Panc1 (cell line): ENCODE measurements at regions not wholly inside any gene's neighbourhood (a gene's known extent, or its start where the extent isn't known, plus 50 kb on each side); places are given as distances from the start of the nearest gene placed in this dataset.

Experiments used
- ATAC-seq: fragments of 200-7000 bp; cut with Tn5 transposase; 2 replicates; pipeline ENCODE4 v1.9.1; 2020; ENCODE audit warnings: mild to moderate bottlenecking, moderate library complexity
- BruUV-seq: library from RNA; stranded (reverse); fragments of 400-500 nt; replicated peaks from 2 replicates; lab custom pipeline; 2021; lab: Mats Ljungman, UMichigan
- CTCF ChIA-PET: fragments of 300-600 bp; sonication (Branson Sonifier 250); formaldehyde crosslinking; loops from one replicate; lab custom pipeline; 2022; ENCODE audit warnings: antibody characterized with exemption; lab: Charles Lee
- POLR2A ChIA-PET: fragments of 300-600 bp; sonication (Branson Sonifier 250); formaldehyde crosslinking; loops from one replicate; lab custom pipeline; 2022; ENCODE audit warnings: antibody characterized with exemption; lab: Charles Lee
- DNase-seq: peaks from one replicate; pipeline ENCODE4 v3.0.0-alpha.2; 2010; ENCODE audit warnings: low read depth, low spot score
- H3K27ac ChIP-seq: 2 replicates; pipeline ENCODE4 v1.5.1; 2011; ENCODE audit warnings: mild to moderate bottlenecking, low read length, inconsistent platforms
- H3K27me3 ChIP-seq: fragments of 200-500 bp; sonication (Bioruptor generic); 2 replicates; pipeline ENCODE4 v1.6.0; 2014; ENCODE audit warnings: low read length, inconsistent platforms; ENCODE audit not compliant: control insufficient read depth, insufficient read depth
- H3K36me3 ChIP-seq: fragments of 200-500 bp; sonication (Bioruptor generic); 2 replicates; pipeline ENCODE4 v1.5.1; 2014; ENCODE audit warnings: inconsistent platforms, mild to moderate bottlenecking, low read length, moderate library complexity; ENCODE audit not compliant: control insufficient read depth, insufficient read depth
- H3K4me1 ChIP-seq: 2 replicates; pipeline ENCODE4 v1.5.1; 2011; ENCODE audit warnings: inconsistent platforms, mild to moderate bottlenecking, low read length, moderate library complexity; ENCODE audit not compliant: control insufficient read depth, insufficient read depth
- H3K4me3 ChIP-seq, 2 experiments: 2 replicates each; pipeline ENCODE4 v1.5.1; 2011 to 2012; ENCODE audit warnings: low read depth in 2 of 2, low read length in 2 of 2, mild to moderate bottlenecking in 2 of 2, inconsistent platforms in 1 of 2, moderate library complexity in 1 of 2
- H3K9me3 ChIP-seq: fragments of 200-500 bp; sonication (Bioruptor generic); 2 replicates; pipeline ENCODE4 v1.5.1; 2014; ENCODE audit warnings: low read depth, mild to moderate bottlenecking, inconsistent platforms, low read length, moderate library complexity; ENCODE audit not compliant: control insufficient read depth, insufficient read depth
- CTCF ChIP-seq: fragments of 450-650 bp; IDR thresholded peaks from 2 replicates; pipeline ENCODE4 v1.5.1; 2017; ENCODE audit warnings: mild to moderate bottlenecking
- POLR2AphosphoS5 ChIP-seq: IDR thresholded peaks from 2 replicates; pipeline ENCODE4 v1.6.1; 2012; ENCODE audit warnings: mild to moderate bottlenecking, low read depth, low read length, moderate library complexity
- SIN3A ChIP-seq: IDR thresholded peaks from 2 replicates; pipeline ENCODE4 v1.6.1; 2012; ENCODE audit warnings: low read depth, mild to moderate bottlenecking, low read length, moderate library complexity, borderline replicate concordance; ENCODE audit not compliant: insufficient read depth
- TCF7L2 ChIP-seq: IDR thresholded peaks from 2 replicates; pipeline ENCODE4 v1.6.1; 2011; ENCODE audit warnings: mild to moderate bottlenecking, low read depth, low read length, inconsistent platforms
- in situ Hi-C: cut with HindIII; loops from 2 replicates; pipeline ENCODE4 v1.10.0; 2016; ENCODE audit warnings: low sequenced_read_pairs, low pct_unique_long_range_greater_than_20kb
- intact Hi-C: fragments of 100-400 bp; cut with micrococcal nuclease; formaldehyde crosslinking; loops from one replicate; pipeline ENCODE4 v1.10.0; 2022; ENCODE audit not compliant: unreplicated experiment
- TF ChIP-seq, protein P1 (sequence below), 2 experiments: IDR thresholded peaks; 2 replicates each; pipeline ENCODE4 v1.6.1; 2011 to 2012; ENCODE audit warnings: low read depth in 2 of 2, control low read depth in 1 of 2, low read length in 1 of 2, mild to moderate bottlenecking in 1 of 2, moderate library complexity in 1 of 2; ENCODE audit not compliant: insufficient read depth in 1 of 2

- intact Hi-C loops (loop anchor here (10.0 kb wide), 1 partner anchor 53 kb away; no protein-coding TSS in a partner anchor), in situ Hi-C loops (no loop called here)
- no TSS peak for BruUV-seq
- DNase-seq = no peak
- no peaks in the 10 kb centered on the region for H3K27me3 ChIP-seq
- ChIA-PET POLR2A (no interaction called here), CTCF (no interaction called here)
- TF ChIP-seq POLR2AphosphoS5 (no peak), TCF7L2 (no peak), SIN3A (no peak), CTCF (no peak)
- TF ChIP-seq, protein P1, sequence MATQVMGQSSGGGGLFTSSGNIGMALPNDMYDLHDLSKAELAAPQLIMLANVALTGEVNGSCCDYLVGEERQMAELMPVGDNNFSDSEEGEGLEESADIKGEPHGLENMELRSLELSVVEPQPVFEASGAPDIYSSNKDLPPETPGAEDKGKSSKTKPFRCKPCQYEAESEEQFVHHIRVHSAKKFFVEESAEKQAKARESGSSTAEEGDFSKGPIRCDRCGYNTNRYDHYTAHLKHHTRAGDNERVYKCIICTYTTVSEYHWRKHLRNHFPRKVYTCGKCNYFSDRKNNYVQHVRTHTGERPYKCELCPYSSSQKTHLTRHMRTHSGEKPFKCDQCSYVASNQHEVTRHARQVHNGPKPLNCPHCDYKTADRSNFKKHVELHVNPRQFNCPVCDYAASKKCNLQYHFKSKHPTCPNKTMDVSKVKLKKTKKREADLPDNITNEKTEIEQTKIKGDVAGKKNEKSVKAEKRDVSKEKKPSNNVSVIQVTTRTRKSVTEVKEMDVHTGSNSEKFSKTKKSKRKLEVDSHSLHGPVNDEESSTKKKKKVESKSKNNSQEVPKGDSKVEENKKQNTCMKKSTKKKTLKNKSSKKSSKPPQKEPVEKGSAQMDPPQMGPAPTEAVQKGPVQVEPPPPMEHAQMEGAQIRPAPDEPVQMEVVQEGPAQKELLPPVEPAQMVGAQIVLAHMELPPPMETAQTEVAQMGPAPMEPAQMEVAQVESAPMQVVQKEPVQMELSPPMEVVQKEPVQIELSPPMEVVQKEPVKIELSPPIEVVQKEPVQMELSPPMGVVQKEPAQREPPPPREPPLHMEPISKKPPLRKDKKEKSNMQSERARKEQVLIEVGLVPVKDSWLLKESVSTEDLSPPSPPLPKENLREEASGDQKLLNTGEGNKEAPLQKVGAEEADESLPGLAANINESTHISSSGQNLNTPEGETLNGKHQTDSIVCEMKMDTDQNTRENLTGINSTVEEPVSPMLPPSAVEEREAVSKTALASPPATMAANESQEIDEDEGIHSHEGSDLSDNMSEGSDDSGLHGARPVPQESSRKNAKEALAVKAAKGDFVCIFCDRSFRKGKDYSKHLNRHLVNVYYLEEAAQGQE (IDR thresholded peaks at IDR 0.05; ENCODE audit: insufficient read depth in 1 of 2, low read depth in 2 of 2, low read length in 1 of 2) = no peak
- no peak overlapping the region for H3K27ac ChIP-seq
- H3K9me3 ChIP-seq = no peaks in the 10 kb centered on the region
- H3K4me1 ChIP-seq = no peaks in the 10 kb centered on the region
- no peak for ATAC-seq
- H3K4me3 ChIP-seq = no peak overlapping the region
- H3K36me3 ChIP-seq = no peaks in the 10 kb centered on the region
Measured at GRCh38 chr7:34457329-34457728, 200.7 kb upstream of the NPSR1 start.

- ChIA-PET CTCF (no interaction called here), POLR2A (no interaction called here)
- no peak for ATAC-seq
- TF ChIP-seq CTCF (no peak), SIN3A (no peak)
- no peaks in the 10 kb centered on the region for H3K4me1 ChIP-seq
- no TSS peak for BruUV-seq
- in situ Hi-C loops = no loop called here
- H3K27me3 ChIP-seq = no peaks in the 10 kb centered on the region
- H3K9me3 ChIP-seq = no peaks in the 10 kb centered on the region
- H3K27ac ChIP-seq = no peak overlapping the region
- H3K36me3 ChIP-seq = no peaks in the 10 kb centered on the region
- no peak overlapping the region for H3K4me3 ChIP-seq
- intact Hi-C loops = no loop called here
- no peak for DNase-seq
Measured at GRCh38 chr7:34463830-34464229, 194.2 kb upstream of the NPSR1 start.
